HG02623 (cell line): ENCODE measurements at regions not wholly inside any gene's neighbourhood (a gene's known extent, or its start where the extent isn't known, plus 50 kb on each side); places are given as distances from the start of the nearest gene placed in this dataset.

Experiments
- ATAC-seq: cut with Tn5 transposase; IDR thresholded peaks from one replicate; pipeline ENCODE4 v1.9.1; 2021; ENCODE audit warnings: moderate library complexity; ENCODE audit not compliant: unreplicated experiment

- ATAC-seq = no peak
These were observed 344.9 kb downstream of the EFNA5 start for GRCh38 chr5:107325866-107326265.

- ATAC-seq = no peak
These were observed 345.9 kb downstream of the EFNA5 start for GRCh38 chr5:107324809-107325208.

- ATAC-seq = no peak
These were observed 346.7 kb downstream of the EFNA5 start for GRCh38 chr5:107324071-107324470.

GRCh38 chr5:107323536-107323935 lies 347.2 kb downstream of the EFNA5 start:
- no peak for ATAC-seq

- ATAC-seq = no peak
These were observed 347.8 kb downstream of the EFNA5 start for GRCh38 chr5:107322936-107323335.

- ATAC-seq = no peak
These were observed 348.8 kb downstream of the EFNA5 start for GRCh38 chr5:107321906-107322305.

- no peak for ATAC-seq
These were observed 349.9 kb downstream of the EFNA5 start for GRCh38 chr5:107320846-107321245.

GRCh38 chr5:107320376-107320775 lies 350.4 kb downstream of the EFNA5 start:
- ATAC-seq = no peak

- no peak for ATAC-seq
These were observed 350.8 kb downstream of the EFNA5 start for GRCh38 chr5:107319901-107320300.

- ATAC-seq = no peak
These were observed 356.4 kb downstream of the EFNA5 start for GRCh38 chr5:107314330-107314729.

GRCh38 chr5:107313921-107314320 lies 356.8 kb downstream of the EFNA5 start:
- no peak for ATAC-seq

- ATAC-seq = no peak
These were observed 357.6 kb downstream of the EFNA5 start for GRCh38 chr5:107313098-107313497.

- ATAC-seq = no peak
These were observed 360.6 kb downstream of the EFNA5 start for GRCh38 chr5:107310181-107310580.

GRCh38 chr5:107306594-107306993 lies 364.1 kb downstream of the EFNA5 start:
- ATAC-seq = no peak

GRCh38 chr5:107306002-107306401 lies 364.7 kb downstream of the EFNA5 start:
- ATAC-seq = no peak

GRCh38 chr5:107304684-107305083 lies 366.1 kb downstream of the EFNA5 start:
- no peak for ATAC-seq

GRCh38 chr5:107303171-107303968 lies 367.4 kb downstream of the EFNA5 start:
- no peak for ATAC-seq

GRCh38 chr5:107302441-107302840 lies 368.3 kb downstream of the EFNA5 start:
- peak; percentile 44 for ATAC-seq

- peak; percentile 30 for ATAC-seq
These were observed 368.7 kb downstream of the EFNA5 start for GRCh38 chr5:107301999-107302398.

- ATAC-seq = no peak
These were observed 369.9 kb downstream of the EFNA5 start for GRCh38 chr5:107300721-107301327.

- ATAC-seq = peak; percentile 33
These were observed 374.2 kb downstream of the EFNA5 start for GRCh38 chr5:107296572-107296971.

- ATAC-seq = no peak
These were observed 374.8 kb downstream of the EFNA5 start for GRCh38 chr5:107295914-107296313.

- ATAC-seq = no peak
These were observed 376.1 kb downstream of the EFNA5 start for GRCh38 chr5:107294669-107295068.
